HepG2 (cell line): ENCODE measurements at regions not wholly inside any gene's neighbourhood (a gene's known extent, or its start where the extent isn't known, plus 50 kb on each side); places are given as distances from the start of the nearest gene placed in this dataset.
"Not testable (repeated sequence)": the region's sequence is repeated elsewhere in the genome, so short reads cannot be mapped to it uniquely, and the experiment has no call there.

Source experiments
- ATAC-seq: fragments of 200-7000 bp; cut with Tn5 transposase; 3 replicates; pipeline ENCODE4 v1.9.1; 2020; ENCODE audit warnings: mild to moderate bottlenecking, moderate library complexity
- BruUV-seq: library from RNA; stranded (reverse); fragments of 400-500 nt; replicated peaks from 2 replicates; lab custom pipeline; 2021; lab: Mats Ljungman, UMichigan
- CTCF ChIA-PET: fragments of 300-600 bp; formaldehyde crosslinking; extraction: SDS; loops from one replicate; lab custom pipeline; 2021; ENCODE audit warnings: low total read pairs, inconsistent platforms, low intra/inter-chr PET ratio; lab: Yijun Ruan, JAX
- POLR2A ChIA-PET: fragments of 350-600 bp; sonication (Branson Sonifier 250); formaldehyde crosslinking; loops from one replicate; lab custom pipeline; 2020; ENCODE audit warnings: antibody characterized with exemption, inconsistent platforms; lab: Yijun Ruan, JAX
- DNase-seq: peaks from one replicate; pipeline ENCODE4 v3.0.0-alpha.2; 2015; ENCODE audit warnings: low spot score
- FAIRE-seq: peaks from 3 replicates; lab custom pipeline; 2011; peaks lifted over from hg19 to GRCh38; lab: Jason Lieb, UNC
- H2AFZ ChIP-seq: one replicate; pipeline ENCODE4 v1.6.1; 2011; ENCODE audit warnings: low read length, inconsistent platforms
- H3K27ac ChIP-seq: fragments of 300-600 bp; 3 replicates; pipeline ENCODE4 v1.8.0; 2011; ENCODE audit warnings: mixed run types, mild to moderate bottlenecking, mixed read lengths, low read length, inconsistent platforms; ENCODE audit not compliant: insufficient read depth; ENCODE audit errors: extremely low read length
- H3K27me3 ChIP-seq, 2 experiments: fragments of 200-600 bp in 1 of 2; 2 replicates in 1 of 2; 3 replicates in 1 of 2; pipeline versions ENCODE4 v1.6.0 to v1.8.0; 2011; ENCODE audit warnings: low read length in 2 of 2, mild to moderate bottlenecking in 2 of 2, moderate library complexity in 2 of 2, inconsistent platforms in 1 of 2; ENCODE audit not compliant: insufficient read depth in 2 of 2, control insufficient read depth in 1 of 2
- H3K36me3 ChIP-seq, 2 experiments: fragments of 200-600 bp in 1 of 2; replicated peaks in 1 of 2; 2 replicates in 1 of 2; 3 replicates in 1 of 2; pipeline versions ENCODE4 v1.5.1 to v1.8.0; 2011; ENCODE audit warnings: low read length in 2 of 2, inconsistent platforms in 1 of 2; ENCODE audit not compliant: insufficient read depth in 2 of 2, control insufficient read depth in 1 of 2
- H3K4me1 ChIP-seq: 2 replicates; pipeline ENCODE4 v1.5.1; 2012; ENCODE audit warnings: low read length, inconsistent platforms; ENCODE audit not compliant: insufficient read depth
- H3K4me2 ChIP-seq: 2 replicates; pipeline ENCODE4 v1.6.0; 2011; ENCODE audit warnings: low read depth, low read length, inconsistent platforms
- H3K4me3 ChIP-seq, 3 experiments: fragments of 200-600 bp in 1 of 3; sonication (generic), shearing (Covaris generic) in 1 of 3; replicated peaks in 1 of 3; 2 replicates each; pipeline ENCODE4 v1.5.1; 2011 to 2016; ENCODE audit warnings: low read length in 3 of 3, inconsistent platforms in 2 of 3, low read depth in 2 of 3, mild to moderate bottlenecking in 2 of 3, control low read depth in 1 of 3, mixed read lengths in 1 of 3; ENCODE audit not compliant: insufficient read depth in 1 of 3
- H3K79me2 ChIP-seq: one replicate; pipeline ENCODE4 v1.6.1; 2011; ENCODE audit warnings: low read length, inconsistent platforms; ENCODE audit not compliant: insufficient read depth
- H3K9ac ChIP-seq: 2 replicates; pipeline ENCODE4 v1.6.0; 2011; ENCODE audit warnings: mild to moderate bottlenecking, low read depth, low read length, inconsistent platforms; ENCODE audit not compliant: insufficient read depth
- H3K9me3 ChIP-seq: 2 replicates; pipeline ENCODE4 v1.5.1; 2012; ENCODE audit warnings: mild to moderate bottlenecking, low read length
- H4K20me1 ChIP-seq: 2 replicates; pipeline ENCODE4 v1.6.0; 2011; ENCODE audit warnings: inconsistent platforms, mild to moderate bottlenecking, low read length, moderate library complexity; ENCODE audit not compliant: insufficient read depth
- BCL6 ChIP-seq: IDR thresholded peaks from 2 replicates; pipeline ENCODE4 v1.6.1; 2016; ENCODE audit warnings: missing genetic modification reagents, missing compliant biosample characterization
- HMG20A ChIP-seq: IDR thresholded peaks from 2 replicates; pipeline ENCODE4 v1.6.1; 2016; ENCODE audit warnings: borderline replicate concordance
- RAD21 ChIP-seq: fragments of 450-650 bp; formaldehyde crosslinking; IDR thresholded peaks from 2 replicates; pipeline ENCODE4 v1.5.0; 2020; ENCODE audit warnings: mild to moderate bottlenecking
- THAP11 ChIP-seq: IDR thresholded peaks from 2 replicates; pipeline ENCODE4 v1.6.1; 2016; ENCODE audit warnings: missing biosample characterization, missing genetic modification reagents
- ZBTB44 ChIP-seq: sonication (generic); formaldehyde crosslinking; IDR thresholded peaks from 2 replicates; pipeline ENCODE4 v1.4.0; 2020; ENCODE audit warnings: missing genetic modification reagents
- ZKSCAN1 ChIP-seq: fragments of 150-350 bp; IDR thresholded peaks from 2 replicates; pipeline ENCODE4 v1.6.1; 2014; ENCODE audit warnings: low read length
- ZNF280D ChIP-seq: sonication (generic); formaldehyde crosslinking; IDR thresholded peaks from 2 replicates; pipeline ENCODE4 v1.5.1; 2020; ENCODE audit warnings: mild to moderate bottlenecking, missing genetic modification reagents
- ZNF710 ChIP-seq: sonication (generic); formaldehyde crosslinking; IDR thresholded peaks from 2 replicates; pipeline ENCODE4 v1.5.0; 2020; ENCODE audit warnings: mild to moderate bottlenecking, missing genetic modification reagents, borderline replicate concordance
- ZNF737 ChIP-seq: sonication (generic); formaldehyde crosslinking; IDR thresholded peaks from 2 replicates; pipeline ENCODE4 v1.5.0; 2020; ENCODE audit warnings: missing genetic modification reagents, mild to moderate bottlenecking, borderline replicate concordance
- WGBS: methylation state at CpG from one replicate; pipeline ENCODE4 v1.1.6; 2017; ENCODE audit warnings: low lambda C conversion rate; 5-methylcytosine and 5-hydroxymethylcytosine counted together
- in situ Hi-C: cut with HindIII; loops from 2 replicates; pipeline ENCODE4 v1.10.0; 2017; ENCODE audit warnings: low pct_unique_long_range_greater_than_20kb; ENCODE audit not compliant: extremely low pct_ligation_motif_present
- intact Hi-C: fragments of 100-400 bp; cut with micrococcal nuclease; formaldehyde crosslinking; loops from one replicate; pipeline ENCODE4 v1.10.0; 2022; ENCODE audit not compliant: unreplicated experiment
- TF ChIP-seq, protein P1 (sequence below): sonication (generic); formaldehyde crosslinking; IDR thresholded peaks from 2 replicates; pipeline ENCODE4 v1.9.0; 2022; ENCODE audit warnings: low read depth, missing genetic modification reagents

GRCh38 chr17:70599198-70599597 is 429.9 kb downstream of the KCNJ2 start (continued):
- TF ChIP-seq ZNF280D (no peak), BCL6 (CRISPR knock-in tag) (no peak), RAD21 (CRISPR knock-in tag) (no peak), THAP11 (CRISPR knock-in tag) (no peak), ZNF737 (CRISPR knock-in tag) (no peak), ZKSCAN1 (no peak), ZBTB44 (CRISPR knock-in tag) (no peak), ZNF710 (CRISPR knock-in tag) (no peak), HMG20A (no peak)
- TF ChIP-seq, protein P1, sequence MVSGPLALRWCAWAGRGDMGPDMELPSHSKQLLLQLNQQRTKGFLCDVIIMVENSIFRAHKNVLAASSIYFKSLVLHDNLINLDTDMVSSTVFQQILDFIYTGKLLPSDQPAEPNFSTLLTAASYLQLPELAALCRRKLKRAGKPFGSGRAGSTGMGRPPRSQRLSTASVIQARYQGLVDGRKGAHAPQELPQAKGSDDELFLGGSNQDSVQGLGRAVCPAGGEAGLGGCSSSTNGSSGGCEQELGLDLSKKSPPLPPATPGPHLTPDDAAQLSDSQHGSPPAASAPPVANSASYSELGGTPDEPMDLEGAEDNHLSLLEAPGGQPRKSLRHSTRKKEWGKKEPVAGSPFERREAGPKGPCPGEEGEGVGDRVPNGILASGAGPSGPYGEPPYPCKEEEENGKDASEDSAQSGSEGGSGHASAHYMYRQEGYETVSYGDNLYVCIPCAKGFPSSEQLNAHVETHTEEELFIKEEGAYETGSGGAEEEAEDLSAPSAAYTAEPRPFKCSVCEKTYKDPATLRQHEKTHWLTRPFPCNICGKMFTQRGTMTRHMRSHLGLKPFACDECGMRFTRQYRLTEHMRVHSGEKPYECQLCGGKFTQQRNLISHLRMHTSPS: no peak

DNA sequence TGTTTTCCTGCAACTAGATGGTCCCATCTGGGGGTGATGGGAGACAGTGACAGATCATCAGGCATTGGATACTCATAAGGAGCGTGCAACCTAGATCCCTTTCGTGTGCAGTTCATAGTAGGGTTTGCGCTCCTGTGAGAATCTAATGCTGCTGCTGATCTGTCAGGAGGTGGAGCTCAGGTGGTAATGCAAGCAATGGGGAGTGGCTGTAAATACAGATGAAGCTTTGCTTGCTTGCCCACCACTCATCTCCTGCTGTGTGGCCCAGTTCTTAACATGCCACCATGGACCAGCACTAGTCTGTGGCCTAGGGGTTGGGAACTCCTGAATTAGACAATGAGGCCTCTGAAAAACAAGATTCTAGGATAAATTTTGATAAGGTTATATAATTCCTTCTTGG is 430.6 kb downstream of the KCNJ2 start:
- FAIRE-seq, H3K4me3 ChIP-seq, DNase-seq, H3K9me3 ChIP-seq, in situ Hi-C loops, H3K79me2 ChIP-seq, H3K9ac ChIP-seq, ATAC-seq, H3K36me3 ChIP-seq, H4K20me1 ChIP-seq, H3K4me2 ChIP-seq, CTCF ChIA-PET, BruUV-seq, H2AFZ ChIP-seq, H3K27me3 ChIP-seq, H3K4me1 ChIP-seq, POLR2A ChIA-PET, H3K27ac ChIP-seq, intact Hi-C loops: not testable (repeated sequence)
- 40% methylated on average over 3 of the region's 3 CpGs for WGBS
